Stimulated activated naive CD4-positive, alpha-beta T cell treated with Interleukin-2 at 50 U/mL for 16 hours (primary cell): ENCODE measurements at regions not wholly inside any gene's neighbourhood (a gene's known extent, or its start where the extent isn't known, plus 50 kb on each side); places are given as distances from the start of the nearest gene placed in this dataset.

Experiments used
- DNase-seq: peaks from one replicate; lab custom pipeline; 2025; lab: John Stamatoyannopoulos, UW

GRCh38 chr5:2491846-2492245 lies 259.6 kb downstream of the IRX2 start:
- DNase-seq = no peak

- DNase-seq = no peak
Observed at GRCh38 chr5:2489306-2489705, 262.2 kb downstream of the IRX2 start.

- DNase-seq = no peak
Observed at GRCh38 chr5:2488593-2488992, 262.9 kb downstream of the IRX2 start.

- no peak for DNase-seq
Observed at GRCh38 chr5:2487152-2487763, 264.2 kb downstream of the IRX2 start.

DNA sequence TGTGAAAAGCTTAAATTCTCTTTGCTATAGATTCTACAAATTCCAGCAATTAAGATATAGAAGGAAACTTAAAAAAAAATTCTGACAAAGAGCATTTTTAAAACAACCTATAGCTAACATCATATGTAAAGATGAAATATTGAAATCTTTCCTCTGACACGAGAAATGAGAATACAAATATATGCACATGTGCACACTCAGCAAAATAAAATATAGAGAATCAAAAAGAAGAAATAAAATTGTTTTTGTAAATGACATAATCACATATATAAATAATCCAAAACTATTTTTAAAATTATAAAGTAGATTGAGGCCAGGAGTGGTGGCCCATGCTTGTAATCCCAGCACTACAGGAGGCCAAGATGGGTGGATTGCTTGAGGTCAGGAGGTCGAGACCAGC lies 265.1 kb downstream of the IRX2 start:
- no peak for DNase-seq

GRCh38 chr5:2482778-2483177 lies 268.7 kb downstream of the IRX2 start:
- no peak for DNase-seq

- no peak for DNase-seq
Observed at GRCh38 chr5:2480871-2481270, 270.6 kb downstream of the IRX2 start.

GRCh38 chr5:2475902-2476301 lies 275.6 kb downstream of the IRX2 start:
- DNase-seq = no peak

DNA sequence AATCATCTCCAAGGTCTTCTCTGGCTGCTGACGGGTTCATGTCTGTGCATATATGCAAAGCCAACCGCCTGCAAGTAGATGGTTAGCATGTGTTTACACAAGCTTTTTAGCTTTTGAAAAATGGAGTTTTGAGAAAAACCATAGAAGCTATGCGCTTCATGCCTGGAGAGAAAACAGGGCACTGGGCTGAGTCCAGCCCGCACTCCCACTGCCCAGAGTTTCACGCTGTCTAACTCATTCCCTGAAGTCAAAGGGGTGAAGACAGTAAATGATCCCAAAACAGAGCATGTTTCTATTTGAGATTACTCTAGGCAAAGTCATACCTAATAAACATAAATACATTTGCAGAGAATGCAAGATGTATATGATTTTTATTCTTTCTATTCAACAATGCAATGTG lies 278.8 kb downstream of the IRX2 start:
- no peak for DNase-seq

DNA sequence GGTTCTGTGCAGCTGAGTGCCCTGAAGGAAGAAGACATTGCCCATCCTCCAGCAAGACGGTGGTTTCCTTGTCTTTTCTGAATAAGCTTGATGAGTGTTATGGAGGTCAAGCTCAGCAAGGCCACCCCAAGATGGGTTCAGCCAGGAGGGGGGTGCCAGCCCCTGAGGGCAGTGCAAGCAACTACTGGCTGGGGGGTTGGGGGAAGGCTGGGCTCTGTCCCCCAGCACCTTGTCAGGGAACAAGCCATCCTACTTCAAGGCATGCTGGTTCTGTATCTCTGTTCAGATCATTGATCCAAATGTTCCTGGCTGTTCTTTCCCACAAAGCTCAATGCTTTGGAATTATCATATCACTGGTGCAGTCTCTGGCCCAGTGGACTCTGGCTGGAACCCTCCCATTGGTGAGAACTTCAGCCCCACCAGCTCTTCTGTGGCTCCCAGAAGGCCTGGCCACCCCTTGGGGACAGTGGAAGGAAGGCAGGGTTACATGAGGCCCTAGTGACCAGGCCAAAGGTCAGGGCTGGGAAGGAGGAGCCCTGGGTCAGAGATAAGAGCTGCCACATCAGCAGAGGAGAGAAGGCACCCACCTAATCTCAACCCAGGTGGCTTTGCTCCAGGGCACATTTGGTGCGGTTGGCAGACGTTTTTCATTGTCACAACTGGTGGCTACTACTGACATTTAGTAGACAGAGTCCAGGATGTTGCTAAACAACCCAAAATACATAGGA lies 280.2 kb downstream of the IRX2 start:
- DNase-seq = no peak

DNA sequence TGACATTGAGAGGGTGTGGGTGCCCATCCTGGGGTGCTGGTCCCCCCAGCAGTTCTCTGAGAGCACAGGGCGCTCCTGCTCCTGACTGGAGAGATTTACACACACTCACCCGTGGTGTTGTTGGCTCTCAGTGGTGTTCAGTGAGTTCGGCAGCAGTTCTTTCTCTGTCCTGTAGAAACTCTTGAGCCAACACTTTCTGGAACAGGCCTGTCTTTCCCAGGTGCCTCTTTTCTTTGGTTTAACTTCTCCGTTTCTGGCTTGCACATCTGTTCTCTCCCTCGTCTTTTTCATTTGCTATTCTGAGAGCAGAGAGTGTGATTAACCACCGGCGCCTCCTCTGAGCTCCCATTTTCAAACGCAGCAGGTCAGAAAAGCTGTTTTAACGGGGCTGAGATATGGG lies 284.5 kb downstream of the IRX2 start:
- no peak for DNase-seq

- no peak for DNase-seq
Observed at GRCh38 chr5:2465383-2465782, 286.1 kb downstream of the IRX2 start.

- no peak for DNase-seq
Observed at GRCh38 chr5:2464141-2464540, 287.3 kb downstream of the IRX2 start.

DNA sequence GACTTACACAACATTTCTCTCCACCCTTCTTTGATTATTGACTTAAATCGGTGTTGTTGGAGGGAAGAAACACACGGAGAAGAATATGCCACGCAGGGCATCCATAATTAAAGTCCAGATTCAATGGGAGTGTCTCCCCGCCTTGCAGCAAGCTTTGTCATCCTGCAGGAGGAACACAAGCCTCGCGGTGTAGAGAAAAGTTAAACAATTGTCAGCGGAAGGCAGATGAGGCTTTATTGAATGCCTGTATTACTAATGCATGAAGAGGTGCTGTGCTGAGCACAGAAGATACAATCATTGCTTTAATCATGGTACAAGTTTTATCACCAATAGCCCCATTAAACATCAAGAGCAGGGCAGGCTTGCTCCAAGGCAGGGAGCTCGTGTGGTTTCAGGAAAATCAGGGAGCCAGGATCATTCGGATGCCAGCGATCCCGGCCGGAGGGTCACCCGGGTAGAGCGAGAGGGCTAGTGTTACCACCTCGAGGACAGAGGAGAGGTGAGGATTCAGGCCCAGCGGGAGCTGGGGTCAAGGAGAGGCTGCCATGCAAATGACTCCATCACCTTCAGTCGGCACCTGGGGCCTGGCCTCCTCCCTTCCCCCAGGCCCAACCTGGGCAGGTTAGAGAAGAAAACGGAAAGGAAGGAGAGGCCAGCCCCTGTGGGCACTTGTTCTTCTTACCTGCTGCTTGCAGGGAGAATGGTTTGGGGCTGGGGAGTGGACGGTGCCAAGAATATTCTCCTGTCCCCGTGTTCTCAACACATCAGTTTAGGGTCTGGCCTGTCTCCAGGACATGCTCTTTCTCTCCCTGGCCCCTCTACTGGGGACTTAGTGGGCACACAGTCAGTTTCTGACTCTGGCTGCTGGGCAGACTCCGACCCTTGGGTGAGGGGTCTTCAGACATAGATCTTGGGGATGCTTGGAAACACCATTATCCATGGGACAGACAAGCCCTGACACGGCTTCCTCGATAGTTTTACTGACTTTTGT lies 289.5 kb downstream of the IRX2 start:
- DNase-seq = no peak

- DNase-seq = no peak
Observed at GRCh38 chr5:2460098-2460497, 291.4 kb downstream of the IRX2 start.

- DNase-seq = no peak
Observed at GRCh38 chr5:2459251-2459650, 292.2 kb downstream of the IRX2 start.

GRCh38 chr5:2455878-2456277 lies 295.6 kb downstream of the IRX2 start:
- DNase-seq = no peak

DNA sequence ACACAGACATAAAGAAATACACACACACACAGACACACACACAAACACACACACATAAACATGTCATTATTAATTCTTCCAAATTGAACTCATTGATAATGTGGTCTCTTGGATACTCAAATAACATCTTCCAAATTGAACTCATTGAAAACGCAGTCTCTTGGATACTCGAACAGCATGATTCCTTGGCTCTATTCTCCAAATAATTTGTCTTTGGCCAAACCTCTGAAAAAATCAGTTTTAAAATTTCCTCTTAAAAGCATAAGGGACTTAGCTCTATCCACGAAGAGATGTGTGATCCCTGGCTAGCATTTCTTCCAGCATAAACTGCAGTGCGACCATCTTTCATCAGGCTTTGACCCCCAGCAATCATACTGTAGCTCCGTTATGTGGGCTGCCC lies 296.6 kb downstream of the IRX2 start:
- DNase-seq = no peak

GRCh38 chr5:2453781-2454180 lies 297.7 kb downstream of the IRX2 start:
- DNase-seq = no peak

DNA sequence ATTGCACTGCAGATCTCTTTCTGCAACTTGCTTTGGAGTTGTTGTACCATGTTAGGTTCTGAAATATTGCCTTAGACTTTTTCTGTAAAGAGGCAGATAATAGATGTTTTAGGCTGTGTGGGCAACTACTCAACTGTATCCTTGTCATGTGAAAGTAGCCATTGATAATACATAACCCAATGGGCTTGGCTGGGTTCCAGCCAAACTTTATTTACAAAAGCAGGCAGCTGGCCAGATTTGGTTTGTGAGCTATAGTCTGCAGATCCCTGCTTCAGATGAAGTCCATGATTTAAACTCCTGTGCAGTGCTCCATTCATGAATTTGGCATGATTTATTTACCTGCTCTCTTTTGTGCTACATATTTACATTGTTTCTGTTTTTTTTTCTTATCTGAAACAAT lies 300.4 kb downstream of the IRX2 start:
- DNase-seq = no peak

- DNase-seq = no peak
Observed at GRCh38 chr5:2442496-2443354, 308.8 kb downstream of the IRX2 start.
